ENCODE measurements at regions not wholly inside any gene's neighbourhood (a gene's known extent, or its start where the extent isn't known, plus 50 kb on each side); places are given as distances from the start of the nearest gene placed in this dataset.
"Not testable (repeated sequence)": the region's sequence is repeated elsewhere in the genome, so short reads cannot be mapped to it uniquely, and the experiment has no call there.

DNA sequence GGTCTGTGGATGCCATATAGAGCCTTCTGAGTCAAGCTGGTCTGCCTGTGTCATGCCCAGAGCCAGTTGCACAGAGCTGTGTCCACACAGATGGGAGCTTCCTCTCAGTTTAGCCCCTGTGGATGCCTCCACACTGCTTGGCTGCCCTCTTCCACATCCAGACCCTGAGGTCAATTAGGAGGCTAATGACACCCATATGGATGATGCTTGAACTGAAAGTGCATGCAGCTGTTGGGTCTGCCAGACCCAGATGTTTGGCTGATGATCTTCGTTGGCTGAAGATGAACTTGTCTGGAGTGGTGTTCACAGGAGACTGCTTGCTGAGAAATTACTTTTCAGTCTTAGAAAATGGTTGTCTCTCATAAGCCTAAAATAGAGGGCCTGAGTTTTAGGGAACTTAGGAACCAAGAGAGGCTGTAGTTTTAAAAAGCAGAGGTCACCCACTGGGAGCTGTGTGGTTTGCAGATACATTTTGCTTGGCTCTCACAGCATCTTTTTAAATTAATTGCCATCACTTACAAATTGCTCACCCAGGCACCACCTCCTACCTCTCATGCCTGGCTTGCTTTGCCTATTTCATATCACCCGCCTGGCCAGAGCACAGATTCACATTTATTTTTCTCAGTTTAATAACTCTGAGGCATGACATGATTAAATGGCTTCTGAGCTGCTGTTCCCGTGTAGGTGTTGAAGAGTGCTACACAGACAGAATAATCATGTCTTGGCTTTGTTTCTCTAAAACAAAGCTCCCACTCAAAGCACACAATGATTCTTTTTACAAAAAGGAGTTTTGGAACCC is 176.1 kb downstream of the MINAR1 start:
- no peak for DNase-seq

DNA sequence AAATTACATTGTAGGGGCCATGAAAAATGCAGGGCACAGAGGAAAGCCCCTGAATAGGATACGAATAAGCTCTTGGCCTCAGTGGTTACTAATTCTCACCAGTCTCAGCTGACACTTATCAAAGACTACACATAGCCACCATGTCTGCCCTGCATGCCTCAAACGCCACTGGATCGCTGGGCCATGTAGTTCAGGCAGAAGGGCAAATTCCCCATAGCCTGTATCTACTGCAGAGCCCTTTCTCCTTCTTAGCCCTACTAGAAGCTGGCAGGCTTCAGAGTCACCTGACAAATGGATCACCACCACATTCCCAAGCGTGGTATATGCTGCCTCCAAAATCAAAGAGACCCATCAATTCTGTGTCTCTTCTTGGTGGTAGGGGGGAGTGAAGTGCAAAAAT is 177.4 kb downstream of the MINAR1 start:
- no peak for DNase-seq

DNA sequence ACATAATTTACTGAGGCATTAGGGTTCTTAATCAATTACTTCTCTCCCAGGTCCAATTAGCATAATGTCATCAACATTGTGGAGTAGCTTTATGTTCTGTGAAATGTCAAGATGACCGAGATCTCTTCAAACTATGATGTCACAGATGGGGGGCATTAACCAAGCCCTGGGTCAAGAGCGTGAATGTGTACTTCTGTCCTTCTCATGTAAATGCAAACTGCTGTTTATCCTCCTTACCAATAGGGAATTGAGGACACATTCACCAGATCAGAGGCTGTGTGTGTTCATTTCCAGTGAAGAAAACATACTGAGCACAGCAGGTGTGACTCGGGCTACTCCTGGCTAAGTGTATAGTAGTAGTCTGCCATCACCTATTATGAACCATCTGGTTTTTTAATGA is 177.9 kb downstream of the MINAR1 start:
- DNase-seq, result no peak

DNA sequence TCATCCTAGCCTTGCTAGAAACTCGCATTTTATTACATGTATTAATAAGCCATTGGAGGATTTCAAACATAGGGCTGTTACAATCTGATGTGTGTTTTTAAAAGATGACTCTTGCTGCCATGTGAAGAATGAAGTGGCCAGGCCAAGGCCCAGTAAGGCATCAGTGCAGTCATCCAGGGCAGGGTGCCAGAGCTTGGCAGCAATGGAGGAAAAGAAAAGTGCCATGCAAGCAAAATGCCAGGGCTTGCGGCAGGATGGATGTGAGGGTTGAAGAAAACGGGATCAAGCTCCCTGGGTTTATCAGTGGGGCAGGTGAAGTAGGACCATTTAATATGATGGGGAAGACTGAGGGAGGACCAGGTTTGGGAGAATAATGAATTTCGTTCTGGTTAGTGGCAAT is 183.6 kb downstream of the MINAR1 start:
- no peak for DNase-seq

DNA sequence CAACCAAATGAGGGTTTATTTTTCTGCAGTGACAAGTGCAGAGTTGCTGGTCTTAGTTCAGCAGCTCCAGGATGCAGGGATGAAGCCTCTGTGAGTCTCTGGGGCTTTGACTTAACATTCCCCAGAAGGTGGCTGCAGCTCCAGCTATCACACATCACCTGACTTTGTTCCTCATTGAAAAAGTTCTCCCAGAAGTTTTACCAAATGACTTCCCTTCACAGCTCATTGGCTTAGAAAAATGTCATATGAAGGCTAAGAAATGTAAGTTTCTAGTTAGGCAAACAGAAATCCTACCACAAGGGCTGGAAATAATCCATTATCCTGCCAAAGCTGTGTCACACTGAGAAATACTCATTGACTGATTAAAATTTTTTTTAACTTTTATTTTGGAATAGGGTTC is 184.9 kb downstream of the MINAR1 start:
- no peak for DNase-seq

DNA sequence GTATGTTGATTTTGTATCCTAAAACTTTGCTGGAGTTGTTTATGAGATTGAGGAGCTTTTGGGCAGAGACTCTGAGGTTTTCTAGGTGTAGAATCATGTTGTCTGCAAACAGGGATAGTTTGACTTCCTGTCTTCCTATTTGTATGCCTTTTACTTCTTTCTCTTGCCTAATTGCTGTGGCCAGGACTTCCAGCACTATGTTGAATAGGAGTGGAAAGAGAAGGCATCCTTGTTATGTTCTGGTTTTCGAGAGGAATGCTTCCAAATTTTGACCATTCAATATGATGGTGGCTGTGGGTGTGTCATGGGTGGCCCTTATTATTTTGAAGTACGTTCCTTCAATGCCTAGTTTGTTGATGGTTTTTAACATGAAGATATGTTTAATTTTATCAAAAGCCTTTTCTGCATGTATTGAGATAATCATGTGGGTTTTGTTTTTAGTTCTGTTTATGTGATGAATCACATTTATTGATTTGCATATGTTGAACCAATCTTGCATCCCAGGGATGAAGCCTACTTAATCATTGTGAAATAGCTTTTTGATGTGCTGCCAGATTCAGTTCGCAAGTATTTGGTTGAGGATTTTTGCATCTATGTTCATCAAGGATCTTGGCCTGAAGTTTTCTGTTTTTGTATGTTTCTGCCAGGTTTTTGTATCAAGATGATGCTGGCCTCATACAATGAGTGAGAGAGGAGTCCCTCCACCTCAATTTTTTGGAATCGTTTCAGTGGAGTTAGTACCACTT is 188.1 kb downstream of the MINAR1 start:
- DNase-seq, result no peak

DNA sequence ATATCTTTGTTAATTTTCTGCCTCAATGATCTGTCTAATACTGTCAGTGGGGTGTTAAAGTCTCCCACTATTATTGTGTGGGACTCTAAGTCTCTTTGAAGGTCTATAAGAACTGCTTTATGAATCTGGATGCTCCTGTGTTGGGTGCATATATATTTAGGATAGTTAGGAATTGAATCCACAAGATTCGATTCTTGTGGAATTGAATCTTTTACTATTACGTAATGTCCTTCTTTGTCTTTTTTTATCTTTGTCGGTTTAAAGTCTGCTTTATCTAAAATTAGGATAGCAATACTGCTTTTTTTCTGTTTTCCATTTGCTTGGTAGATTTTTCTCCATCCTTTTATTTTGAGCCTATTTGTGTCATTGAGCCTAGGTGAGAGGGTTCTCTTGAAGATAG is 189.7 kb downstream of the MINAR1 start:
- not testable (repeated sequence) for DNase-seq

DNA sequence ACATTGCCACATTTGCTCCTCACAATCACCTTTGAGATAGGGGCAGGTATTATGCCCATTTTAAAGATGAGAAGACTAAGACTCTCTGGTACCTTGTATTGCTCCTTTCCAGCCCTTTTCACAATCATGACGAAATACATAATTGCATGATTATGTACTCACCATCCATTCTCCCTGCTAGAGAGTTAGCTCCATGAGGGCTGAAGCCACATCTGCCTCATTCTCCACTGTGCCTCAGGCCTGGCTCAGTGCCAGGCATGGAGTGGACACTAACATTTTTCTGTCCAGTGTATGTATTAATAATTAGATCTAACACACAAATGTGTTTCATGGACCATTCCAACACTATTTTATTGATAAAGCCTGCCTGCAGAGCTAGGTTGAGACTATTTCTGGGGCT is 191.4 kb downstream of the MINAR1 start:
- DNase-seq, result no peak

DNA sequence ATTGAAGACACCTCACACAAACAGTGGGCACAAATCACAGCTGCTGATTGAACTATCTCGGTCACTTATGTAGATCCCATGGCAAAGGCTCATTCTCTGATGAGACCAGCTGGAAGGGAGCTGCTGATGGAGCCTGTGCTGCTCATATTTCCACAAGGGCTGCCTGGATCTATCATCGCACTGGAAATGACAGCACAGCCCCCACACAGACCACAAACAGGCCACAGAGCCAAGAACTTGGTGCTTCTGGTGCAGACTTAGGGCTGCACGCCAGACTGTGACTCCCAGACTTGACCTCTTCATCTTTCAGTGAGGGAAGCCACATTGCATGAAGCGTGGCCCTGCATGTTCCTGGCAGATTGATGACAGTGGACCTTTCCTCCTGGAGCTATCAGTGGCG is 197.6 kb downstream of the MINAR1 start:
- no peak for DNase-seq

DNA sequence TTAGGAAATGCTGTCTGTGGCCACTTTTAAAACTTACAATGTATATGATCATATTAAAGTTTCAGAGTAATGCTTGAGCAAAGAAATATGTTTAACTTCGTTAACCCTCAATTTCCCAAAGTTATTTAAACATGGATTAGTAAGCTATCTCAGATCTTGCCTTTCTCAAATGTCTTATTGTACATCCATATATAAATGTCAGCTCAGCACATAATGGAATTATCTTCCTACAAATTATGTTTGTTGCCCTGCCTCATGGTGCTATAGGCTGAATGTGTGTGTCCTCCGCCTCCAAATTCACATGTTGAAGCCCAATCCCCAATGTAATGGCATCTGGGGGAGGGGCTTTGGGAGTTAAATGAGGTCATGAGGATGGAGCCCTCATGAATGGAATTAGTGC is 200.3 kb downstream of the MINAR1 start:
- DNase-seq, result no peak

DNA sequence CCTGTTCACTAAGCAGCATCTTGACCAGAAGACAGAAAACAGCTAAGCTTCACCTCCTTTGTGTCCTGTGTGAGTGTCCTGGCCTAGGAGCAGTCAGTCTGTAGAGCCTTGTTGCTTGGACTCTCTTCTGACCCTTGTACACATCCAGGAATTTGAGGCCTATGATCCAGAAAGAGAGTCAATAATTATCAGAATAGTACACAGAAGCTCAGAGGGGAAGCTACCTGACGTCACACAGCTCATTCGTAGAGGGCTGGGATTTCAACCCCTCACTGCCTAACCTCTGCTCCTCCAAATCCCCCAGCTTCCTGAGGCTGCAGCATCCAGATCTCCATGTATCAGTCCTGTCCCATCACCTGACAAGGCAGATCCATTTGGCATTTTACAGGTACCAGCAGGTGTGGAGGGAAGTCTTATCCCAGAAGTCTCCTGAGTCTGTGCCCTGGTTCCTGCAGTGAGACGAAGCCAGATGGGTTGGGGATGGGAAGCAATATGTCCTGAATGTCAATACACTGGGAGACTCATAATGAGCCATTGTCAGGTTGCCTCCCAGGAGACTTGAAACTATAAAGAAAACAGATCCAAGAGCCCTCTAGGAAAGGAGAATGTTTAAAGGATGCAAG is 203.1 kb downstream of the MINAR1 start:
- no peak for DNase-seq

DNA sequence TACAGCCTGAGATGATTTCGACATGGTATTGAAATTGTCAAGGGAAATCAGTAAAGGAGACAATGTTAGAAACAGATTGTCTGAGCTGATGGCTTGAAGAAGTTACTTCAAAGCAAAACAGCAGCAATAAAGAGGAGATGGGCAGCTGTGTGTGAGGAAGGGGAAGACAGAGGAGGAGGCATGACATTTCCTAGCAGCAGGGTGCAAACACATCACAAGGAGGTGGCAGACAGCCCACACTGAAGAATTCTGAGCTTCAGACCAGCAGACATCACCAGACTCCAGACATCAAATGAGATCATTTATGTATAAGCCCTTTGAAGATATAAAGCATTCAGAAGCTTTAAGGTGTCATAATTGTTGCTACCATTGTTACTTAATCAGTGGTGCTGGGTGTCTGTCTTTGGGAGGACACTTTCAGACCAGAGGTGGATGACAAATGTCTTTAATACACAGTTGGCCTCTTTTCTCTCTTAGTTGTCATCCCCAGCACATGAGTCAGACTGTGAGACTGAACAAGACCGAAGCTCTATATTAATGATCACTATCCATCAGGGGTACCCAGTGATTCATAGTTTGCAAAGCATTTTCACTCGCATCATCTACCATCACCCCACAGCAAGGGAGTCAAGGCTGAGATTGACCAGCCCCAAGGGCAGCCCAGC is 203.9 kb downstream of the MINAR1 start:
- no peak for DNase-seq

DNA sequence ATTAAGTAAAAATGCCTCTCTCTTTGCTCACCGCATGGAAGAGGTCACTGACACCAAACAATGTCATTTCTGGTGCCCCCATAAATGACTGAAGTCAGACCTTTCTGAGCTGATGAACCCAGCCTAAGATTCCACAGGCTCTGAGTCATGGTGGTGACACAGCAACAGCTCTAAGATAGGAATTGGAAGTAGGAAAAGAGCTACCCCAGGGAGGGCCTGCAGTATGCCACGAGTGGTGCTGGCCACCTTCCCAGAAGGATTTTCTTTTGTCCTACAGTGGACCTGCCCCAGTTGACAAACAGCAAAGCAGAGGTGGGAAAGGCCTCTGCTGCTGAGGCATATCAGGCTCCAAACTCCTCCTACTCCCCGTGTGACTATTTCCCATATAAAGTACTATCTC is 208.1 kb downstream of the MINAR1 start:
- no peak for DNase-seq

DNA sequence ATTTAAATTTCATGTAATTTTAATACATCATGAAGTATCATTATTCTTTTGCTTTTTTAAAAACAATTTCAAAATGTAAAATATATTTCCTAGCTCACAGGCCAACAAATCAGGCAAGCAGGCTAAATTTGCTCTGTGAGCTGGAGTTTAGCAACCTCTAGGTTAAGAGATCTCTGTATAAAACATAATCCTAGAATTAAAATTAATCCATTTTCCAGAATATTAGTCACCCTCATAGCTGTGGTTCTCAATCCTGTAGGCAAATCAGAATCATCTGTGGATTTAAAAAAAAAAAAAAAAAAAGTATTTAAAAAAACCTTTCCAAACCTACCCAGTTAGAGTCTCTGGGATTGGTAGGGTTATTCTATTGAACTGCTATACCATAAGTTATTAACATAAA is 209.7 kb downstream of the MINAR1 start:
- no peak for DNase-seq

DNA sequence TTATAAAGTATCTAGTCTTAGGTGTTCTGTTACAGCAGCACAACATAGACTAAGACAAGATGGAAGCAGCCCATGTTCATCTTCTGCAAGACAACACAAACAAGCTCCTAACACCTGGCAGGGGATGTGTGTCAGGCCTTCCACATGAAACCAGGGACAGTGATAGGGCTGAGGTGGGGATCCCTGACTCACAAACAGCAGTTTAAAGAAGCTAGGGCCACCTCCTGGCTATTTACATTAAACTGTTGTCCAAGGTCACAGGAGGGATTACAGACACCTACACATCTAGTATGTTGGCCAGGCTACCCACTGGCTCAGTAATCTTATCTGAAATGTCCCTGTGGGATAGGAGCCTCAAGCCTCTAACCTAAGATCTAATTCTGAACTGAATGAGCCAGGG is 211.3 kb downstream of the MINAR1 start:
- DNase-seq, result no peak

DNA sequence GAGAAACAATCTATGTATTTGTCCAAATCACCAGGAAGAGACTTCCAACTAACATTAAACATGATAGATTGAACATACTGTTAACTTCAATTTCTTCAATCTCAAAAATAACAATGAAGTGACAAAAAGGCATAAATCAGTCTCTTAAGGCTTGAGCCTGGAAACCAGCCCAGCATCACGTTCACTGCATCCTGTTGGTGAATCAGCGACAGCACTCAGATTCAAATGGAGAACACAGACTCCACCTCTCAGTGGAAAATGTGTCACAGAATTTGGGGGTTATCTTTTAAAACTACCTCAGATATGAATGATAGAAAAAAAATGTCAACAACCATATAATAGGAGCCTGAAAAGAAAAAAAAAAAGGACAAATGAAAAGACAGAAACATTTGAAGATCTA is 212.0 kb downstream of the MINAR1 start:
- no peak for DNase-seq

DNA sequence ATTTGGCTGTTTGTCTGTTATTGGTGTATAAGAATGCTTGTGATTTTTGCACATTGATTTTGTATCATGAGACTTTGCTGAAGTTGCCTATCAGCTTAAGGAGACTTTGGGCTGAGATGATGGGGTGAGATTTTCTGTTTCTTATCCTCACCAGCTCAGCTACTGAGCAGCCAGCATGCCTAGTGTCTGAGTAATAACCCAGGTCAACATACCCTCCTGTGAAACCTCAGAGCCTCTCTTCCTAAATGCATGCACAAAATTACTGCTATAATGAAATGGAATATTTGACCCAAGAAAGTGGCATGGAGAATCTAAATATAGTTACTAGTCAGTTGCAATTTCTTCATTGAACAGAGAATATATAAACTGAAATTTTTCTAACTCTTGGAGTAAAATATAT is 220.8 kb downstream of the MINAR1 start:
- DNase-seq, result not testable (repeated sequence)

DNA sequence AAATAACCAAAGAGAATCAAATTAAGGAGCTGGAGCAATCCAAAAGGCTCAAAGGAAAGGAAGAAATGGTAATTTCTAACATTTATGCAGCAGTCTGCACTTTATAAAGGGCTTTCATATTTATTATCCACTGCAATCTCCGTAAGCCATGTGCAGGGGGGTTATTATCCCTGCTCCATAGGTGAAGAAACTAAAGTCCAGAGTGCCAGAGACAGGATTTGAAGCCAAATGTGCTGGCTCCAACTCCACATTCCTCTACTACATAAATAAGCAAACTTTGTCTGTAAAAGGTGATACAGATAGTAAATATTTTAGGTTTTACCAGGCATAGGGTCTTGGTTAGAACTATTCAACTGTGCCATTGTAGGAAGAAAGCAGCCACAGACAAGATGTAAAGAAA is 221.4 kb downstream of the MINAR1 start:
- no peak for DNase-seq

DNA sequence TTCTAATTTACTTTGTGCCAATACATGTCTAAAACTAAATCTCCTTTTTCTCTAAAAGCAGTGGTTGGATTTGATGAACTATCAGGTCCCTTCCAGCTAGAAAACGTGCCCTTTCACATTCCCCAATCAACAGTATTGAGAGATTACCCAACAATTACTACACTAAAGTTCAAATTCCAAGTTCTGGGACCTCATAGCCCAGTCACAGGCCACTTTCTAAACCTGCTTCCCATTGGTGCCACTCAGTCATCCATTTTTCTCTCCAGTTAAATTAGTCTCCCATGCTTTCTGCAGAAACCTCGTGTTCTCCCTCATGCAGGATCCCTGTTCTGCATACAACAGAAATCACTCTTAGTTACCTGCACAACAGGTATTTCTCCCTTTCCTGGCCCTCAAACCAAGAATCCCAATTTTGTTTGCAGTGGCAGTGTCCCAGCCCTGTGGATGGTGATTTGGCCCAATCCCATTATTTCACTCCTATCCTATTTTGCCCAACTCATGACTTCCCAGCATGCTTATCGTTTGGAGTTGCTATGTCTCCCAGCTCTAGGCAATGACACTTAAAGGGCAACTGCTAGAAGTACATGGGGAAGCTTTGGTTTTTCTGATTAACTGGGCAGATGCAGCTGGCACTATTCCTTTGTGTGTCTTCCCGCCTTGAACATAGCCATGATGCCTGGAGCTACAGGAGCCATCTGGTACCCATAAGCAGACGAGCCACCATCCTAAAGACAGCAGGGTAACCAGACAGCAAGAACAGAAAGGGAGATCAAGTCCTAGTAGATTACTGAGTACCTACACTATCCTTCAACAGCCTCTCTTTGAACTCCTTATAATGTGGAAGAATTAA is 224.2 kb downstream of the MINAR1 start:
- no peak for DNase-seq

DNA sequence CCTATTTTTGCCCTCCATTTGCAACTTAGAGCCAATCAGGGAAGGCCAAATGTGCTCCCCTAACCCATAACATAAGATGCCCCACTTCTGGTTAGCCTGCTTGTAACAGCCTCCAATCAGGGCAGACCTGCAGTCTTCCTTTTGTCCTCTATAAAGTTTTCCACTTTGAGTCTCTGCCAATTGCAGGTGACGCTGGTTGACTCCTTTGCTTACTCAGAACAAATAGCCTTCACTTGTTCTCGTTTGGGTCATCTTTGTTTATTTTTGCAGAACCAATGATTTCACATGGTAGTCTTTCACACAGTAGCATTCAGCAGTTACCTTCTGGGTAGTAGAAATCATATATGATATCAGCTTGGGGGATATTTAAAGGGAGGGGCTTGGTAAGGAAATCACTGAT is 225.6 kb downstream of the MINAR1 start:
- no peak for DNase-seq

DNA sequence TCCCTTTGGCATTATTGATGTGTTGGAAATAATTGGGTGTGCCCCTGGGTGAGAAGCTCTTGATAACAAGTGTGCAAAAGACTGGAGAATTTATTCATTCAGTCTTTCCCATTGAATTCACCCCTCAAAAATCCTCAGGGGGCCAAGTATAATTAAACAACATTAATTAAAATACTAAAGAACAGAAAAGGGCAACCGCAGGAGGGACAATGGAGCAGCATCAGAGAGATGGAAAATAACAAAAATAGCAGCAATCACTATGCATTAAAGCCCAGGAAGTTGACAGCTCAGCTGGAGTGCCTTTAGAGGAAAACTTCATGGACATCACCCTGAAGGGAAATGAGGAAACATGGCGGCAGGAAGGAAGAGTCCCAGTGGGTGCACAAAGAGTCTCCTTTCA is 227.6 kb downstream of the MINAR1 start:
- DNase-seq, result no peak

DNA sequence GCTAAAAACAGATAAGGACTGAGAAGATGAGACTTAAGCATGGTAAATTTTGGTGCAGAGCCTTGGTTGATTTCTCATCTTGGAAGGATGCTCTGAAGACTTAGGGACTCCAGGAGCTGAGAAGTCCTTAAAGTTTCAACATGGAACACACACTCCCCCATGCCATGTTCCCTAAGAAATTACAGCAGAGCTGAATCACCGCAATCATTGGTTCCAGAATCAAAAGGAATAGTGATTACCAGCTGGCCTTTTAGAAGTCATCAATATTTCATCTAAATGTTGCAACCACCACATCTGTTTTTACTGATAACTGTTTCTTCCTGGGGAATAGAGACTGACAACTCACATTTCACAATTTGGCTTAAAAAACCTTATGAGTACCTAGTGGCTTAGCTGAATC is 229.3 kb downstream of the MINAR1 start:
- no peak for DNase-seq

All from hippocampal formation (tissue), 2 donors.